ENCODE measurements at regions not wholly inside any gene's neighbourhood (a gene's known extent, or its start where the extent isn't known, plus 50 kb on each side); places are given as distances from the start of the nearest gene placed in this dataset.

GRCh38 chr3:104137116-104137515 is 1229.6 kb upstream of the ALCAM start:
- Histone ChIP-seq H3K79me2 (ENCODE audit: control insufficient read depth, insufficient read depth, low read length) (no peaks in the 10 kb centered on the region), H3K4me3 (ENCODE audit: control insufficient read depth in 2 of 3, extremely low read depth in 1 of 3, insufficient read depth in 2 of 3, low read depth in 1 of 3, low read length in 3 of 3) (no peak overlapping the region), H3K4me2 (ENCODE audit: control insufficient read depth, extremely low read depth, insufficient read depth, low read depth, low read length) (no peak overlapping the region), H3K27ac (ENCODE audit: control insufficient read depth, insufficient read depth, low read length) (no peak overlapping the region), H3K9ac (ENCODE audit: control insufficient read depth, extremely low read depth, insufficient read depth, low read length) (no peak overlapping the region), H4K20me1 (ENCODE audit: control insufficient read depth, extremely low read depth, insufficient read depth, low read length) (no peaks in the 10 kb centered on the region), H3K4me1 (ENCODE audit: control insufficient read depth, extremely low read depth, insufficient read depth, low read length) (no peaks in the 10 kb centered on the region), H3K36me3 (ENCODE audit: control insufficient read depth in 2 of 2, extremely low read depth in 1 of 2, insufficient read depth in 2 of 2, low read length in 2 of 2) (no peaks in the 10 kb centered on the region), H2AFZ (ENCODE audit: control insufficient read depth, low read length) (no peak overlapping the region), H3K9me3 (ENCODE audit: control insufficient read depth, low read depth, low read length) (no peaks in the 10 kb centered on the region), H3K9me1 (ENCODE audit: control insufficient read depth, extremely low read depth, insufficient read depth, low read length) (no peaks in the 10 kb centered on the region), H3K27me3 (ENCODE audit: control insufficient read depth, extremely low read depth, insufficient read depth, low read length) (no peaks in the 10 kb centered on the region)
- no peak for FAIRE-seq
- dilution Hi-C loops (cut with MboI; ENCODE audit: extremely low pct_ligation_motif_present, low sequenced_read_pairs): no loop called here
- DNase-seq (ENCODE audit: low read depth, low spot score): no peak
- TF ChIP-seq CTCF (optimal IDR thresholded peaks at IDR 0.05 in 1 of 3, IDR thresholded peaks at IDR 0.05 in 1 of 3, conservative IDR thresholded peaks at IDR 0.05 in 1 of 3; ENCODE audit: extremely low read depth in 1 of 3, insufficient read depth in 2 of 3, low read length in 3 of 3): no peak
- no peak for TF ChIP-seq EZH2 (IDR thresholded peaks at IDR 0.05; ENCODE audit: low read length)

GRCh38 chr3:104145164-104145563 is 1221.5 kb upstream of the ALCAM start:
- H4K20me1 ChIP-seq (ENCODE audit: control insufficient read depth, extremely low read depth, insufficient read depth, low read length): no peaks in the 10 kb centered on the region
- no peaks in the 10 kb centered on the region for H3K27me3 ChIP-seq (ENCODE audit: control insufficient read depth, extremely low read depth, insufficient read depth, low read length)
- H3K27ac ChIP-seq (ENCODE audit: control insufficient read depth, insufficient read depth, low read length): no peak overlapping the region
- dilution Hi-C loops (cut with MboI; ENCODE audit: extremely low pct_ligation_motif_present, low sequenced_read_pairs): no loop called here
- FAIRE-seq: no peak
- no peak overlapping the region for H3K4me3 ChIP-seq (ENCODE audit: control insufficient read depth in 2 of 3, extremely low read depth in 1 of 3, insufficient read depth in 2 of 3, low read depth in 1 of 3, low read length in 3 of 3)
- H3K36me3 ChIP-seq (ENCODE audit: control insufficient read depth in 2 of 2, extremely low read depth in 1 of 2, insufficient read depth in 2 of 2, low read length in 2 of 2): no peaks in the 10 kb centered on the region
- no peaks in the 10 kb centered on the region for H3K9me1 ChIP-seq (ENCODE audit: control insufficient read depth, extremely low read depth, insufficient read depth, low read length)
- H3K9ac ChIP-seq (ENCODE audit: control insufficient read depth, extremely low read depth, insufficient read depth, low read length): no peak overlapping the region
- H3K9me3 ChIP-seq (ENCODE audit: control insufficient read depth, low read depth, low read length): no peaks in the 10 kb centered on the region
- no peaks in the 10 kb centered on the region for H3K4me1 ChIP-seq (ENCODE audit: control insufficient read depth, extremely low read depth, insufficient read depth, low read length)
- H3K79me2 ChIP-seq (ENCODE audit: control insufficient read depth, insufficient read depth, low read length): no peaks in the 10 kb centered on the region
- H2AFZ ChIP-seq (ENCODE audit: control insufficient read depth, low read length): no peak overlapping the region
- H3K4me2 ChIP-seq (ENCODE audit: control insufficient read depth, extremely low read depth, insufficient read depth, low read depth, low read length): no peak overlapping the region
- DNase-seq (ENCODE audit: low read depth, low spot score): no peak
- TF ChIP-seq EZH2 (IDR thresholded peaks at IDR 0.05; ENCODE audit: low read length) (no peak), CTCF (optimal IDR thresholded peaks at IDR 0.05 in 1 of 3, IDR thresholded peaks at IDR 0.05 in 1 of 3, conservative IDR thresholded peaks at IDR 0.05 in 1 of 3; ENCODE audit: extremely low read depth in 1 of 3, insufficient read depth in 2 of 3, low read length in 3 of 3) (no peak)
